HG03432 (cell line): ENCODE measurements at regions not wholly inside any gene's neighbourhood (a gene's known extent, or its start where the extent isn't known, plus 50 kb on each side); places are given as distances from the start of the nearest gene placed in this dataset.
A peak's percentile ranks its signal among the peaks of the same experiment; 100 is the strongest.
"Not testable (repeated sequence)": the region's sequence is repeated elsewhere in the genome, so short reads cannot be mapped to it uniquely, and the experiment has no call there.

Experiments
- ATAC-seq: cut with Tn5 transposase; IDR thresholded peaks from one replicate; pipeline ENCODE4 v1.9.1; 2021; ENCODE audit warnings: mild to moderate bottlenecking, moderate library complexity; ENCODE audit not compliant: unreplicated experiment

GRCh38 chr13:110045919-110046318 lies 259.5 kb upstream of the IRS2 start:
- ATAC-seq = no peak

- no peak for ATAC-seq
These were observed 258.8 kb upstream of the IRS2 start for GRCh38 chr13:110045202-110045601.

- no peak for ATAC-seq
These were observed 258.2 kb upstream of the IRS2 start for GRCh38 chr13:110044551-110045111.

GRCh38 chr13:110042253-110042950 lies 256.0 kb upstream of the IRS2 start:
- ATAC-seq = no peak

GRCh38 chr13:110041638-110042037 lies 255.3 kb upstream of the IRS2 start:
- ATAC-seq = not testable (repeated sequence)

- ATAC-seq = peak; percentile 94
These were observed 251.7 kb upstream of the IRS2 start for GRCh38 chr13:110037925-110038573.

- ATAC-seq = no peak
These were observed 249.7 kb upstream of the IRS2 start for GRCh38 chr13:110036060-110036459.

- ATAC-seq = no peak
These were observed 247.7 kb upstream of the IRS2 start for GRCh38 chr13:110034031-110034549.

GRCh38 chr13:110032969-110033368 lies 246.6 kb upstream of the IRS2 start:
- no peak for ATAC-seq

- no peak for ATAC-seq
These were observed 244.1 kb upstream of the IRS2 start for GRCh38 chr13:110030394-110030928.

GRCh38 chr13:110028838-110029621 lies 242.6 kb upstream of the IRS2 start:
- no peak for ATAC-seq

GRCh38 chr13:110028311-110028710 lies 241.9 kb upstream of the IRS2 start:
- ATAC-seq = no peak

GRCh38 chr13:110027470-110028240 lies 241.3 kb upstream of the IRS2 start:
- no peak for ATAC-seq

GRCh38 chr13:110024645-110024980 lies 238.2 kb upstream of the IRS2 start:
- ATAC-seq = no peak

- no peak for ATAC-seq
These were observed 237.6 kb upstream of the IRS2 start for GRCh38 chr13:110023729-110024644.

GRCh38 chr13:110018009-110018408 lies 231.6 kb upstream of the IRS2 start:
- no peak for ATAC-seq

- ATAC-seq = no peak
These were observed 231.0 kb upstream of the IRS2 start for GRCh38 chr13:110017379-110017778.

GRCh38 chr13:110015253-110015652 lies 228.9 kb upstream of the IRS2 start:
- ATAC-seq = no peak

- peak; percentile 58 for ATAC-seq
These were observed 228.3 kb upstream of the IRS2 start for GRCh38 chr13:110014719-110015118.
